Progenitor cell of endocrine pancreas (in vitro differentiated cells): ENCODE measurements at regions not wholly inside any gene's neighbourhood (a gene's known extent, or its start where the extent isn't known, plus 50 kb on each side); places are given as distances from the start of the nearest gene placed in this dataset.
"Not testable (repeated sequence)": the region's sequence is repeated elsewhere in the genome, so short reads cannot be mapped to it uniquely, and the experiment has no call there.

ENCODE experiments used
- DNase-seq: peaks from one replicate; pipeline ENCODE4 v3.0.0; 2021; ENCODE audit warnings: low spot score; ENCODE audit not compliant: unreplicated experiment
- H3K27ac Mint-ChIP-seq: 2 replicates; pipeline ENCODE4 v1.8.0; 2021; ENCODE audit warnings: mild to moderate bottlenecking, moderate library complexity, mixed read lengths
- H3K27me3 Mint-ChIP-seq: 2 replicates; pipeline ENCODE4 v1.8.0; 2021; ENCODE audit warnings: mixed read lengths
- H3K36me3 Mint-ChIP-seq: 2 replicates; pipeline ENCODE4 v1.8.0; 2022; ENCODE audit warnings: mixed read lengths; ENCODE audit not compliant: insufficient read depth
- H3K4me1 Mint-ChIP-seq: 2 replicates; pipeline ENCODE4 v1.8.0; 2021; ENCODE audit warnings: low read depth, mixed read lengths
- H3K4me3 Mint-ChIP-seq: 2 replicates; pipeline ENCODE4 v1.8.0; 2021; ENCODE audit warnings: low read depth, mild to moderate bottlenecking, moderate library complexity, mixed read lengths
- H3K9me3 Mint-ChIP-seq: 2 replicates; pipeline ENCODE4 v1.8.0; 2021; ENCODE audit warnings: low read depth, mixed read lengths
- CTCF ChIP-seq: fragments of 200-600 bp; sonication (generic); IDR thresholded peaks from one replicate; pipeline ENCODE4 v1.5.0; 2021; ENCODE audit warnings: antibody characterized with exemption, mild to moderate bottlenecking; ENCODE audit not compliant: unreplicated experiment

GRCh38 chr12:9543341-9543740 is 64.4 kb downstream of the KLRB1 start:
- H3K4me3 Mint-ChIP-seq, H3K27me3 Mint-ChIP-seq, H3K9me3 Mint-ChIP-seq, DNase-seq, H3K27ac Mint-ChIP-seq, H3K36me3 Mint-ChIP-seq, H3K4me1 Mint-ChIP-seq: not testable (repeated sequence)

GRCh38 chr12:9542827-9543226 is 64.9 kb downstream of the KLRB1 start:
- DNase-seq, H3K27me3 Mint-ChIP-seq, H3K27ac Mint-ChIP-seq, H3K9me3 Mint-ChIP-seq, H3K36me3 Mint-ChIP-seq, H3K4me1 Mint-ChIP-seq, H3K4me3 Mint-ChIP-seq: not testable (repeated sequence)

GRCh38 chr12:9515925-9516324 is 91.8 kb downstream of the KLRB1 start:
- not testable (repeated sequence) for H3K9me3 Mint-ChIP-seq, H3K27ac Mint-ChIP-seq, H3K4me3 Mint-ChIP-seq, H3K36me3 Mint-ChIP-seq, DNase-seq, H3K4me1 Mint-ChIP-seq, H3K27me3 Mint-ChIP-seq

GRCh38 chr12:9512695-9513094 is 95.0 kb downstream of the KLRB1 start:
- not testable (repeated sequence) for H3K4me1 Mint-ChIP-seq, H3K4me3 Mint-ChIP-seq, H3K9me3 Mint-ChIP-seq, H3K27ac Mint-ChIP-seq, DNase-seq, H3K27me3 Mint-ChIP-seq, H3K36me3 Mint-ChIP-seq

GRCh38 chr12:9510392-9511011 is 97.2 kb downstream of the KLRB1 start:
- H3K9me3 Mint-ChIP-seq, H3K36me3 Mint-ChIP-seq, DNase-seq, H3K4me3 Mint-ChIP-seq, H3K4me1 Mint-ChIP-seq, H3K27me3 Mint-ChIP-seq, H3K27ac Mint-ChIP-seq: not testable (repeated sequence)

- no peak for TF ChIP-seq CTCF
- Mint-ChIP-seq H3K9me3 (no peaks in the 10 kb centered on the region), H3K4me1 (peaks cover 3% of the 10 kb centered on the region), H3K27me3 (no peaks in the 10 kb centered on the region), H3K27ac (no peak overlapping the region), H3K36me3 (no peaks in the 10 kb centered on the region), H3K4me3 (no peak overlapping the region)
- no peak for DNase-seq
Observed at GRCh38 chr12:9509464-9510161, 98.1 kb downstream of the KLRB1 start.

GRCh38 chr12:9506746-9507145 is 101.0 kb downstream of the KLRB1 start:
- no peak overlapping the region for H3K27ac Mint-ChIP-seq
- H3K4me3 Mint-ChIP-seq, result no peak overlapping the region
- no peaks in the 10 kb centered on the region for H3K36me3 Mint-ChIP-seq
- DNase-seq, result no peak
- no peaks in the 10 kb centered on the region for H3K9me3 Mint-ChIP-seq
- peaks cover 3% of the 10 kb centered on the region for H3K4me1 Mint-ChIP-seq
- no peak for TF ChIP-seq CTCF
- no peaks in the 10 kb centered on the region for H3K27me3 Mint-ChIP-seq

GRCh38 chr12:9503384-9503783 is 104.3 kb downstream of the KLRB1 start:
- H3K27me3 Mint-ChIP-seq, DNase-seq, H3K9me3 Mint-ChIP-seq, H3K36me3 Mint-ChIP-seq, H3K4me3 Mint-ChIP-seq, H3K4me1 Mint-ChIP-seq, H3K27ac Mint-ChIP-seq: not testable (repeated sequence)

- H3K9me3 Mint-ChIP-seq, H3K36me3 Mint-ChIP-seq, DNase-seq: not testable (repeated sequence)
Observed at GRCh38 chr12:9502845-9503244, 104.9 kb downstream of the KLRB1 start.

GRCh38 chr12:9493325-9493724 is 114.4 kb downstream of the KLRB1 start:
- H3K36me3 Mint-ChIP-seq, H3K4me3 Mint-ChIP-seq, H3K9me3 Mint-ChIP-seq, DNase-seq, H3K4me1 Mint-ChIP-seq, H3K27ac Mint-ChIP-seq, H3K27me3 Mint-ChIP-seq: not testable (repeated sequence)

More at GRCh38 chr12:9502845-9503244, 104.9 kb downstream of the KLRB1 start:
- not testable (repeated sequence) for H3K4me3 Mint-ChIP-seq, H3K27ac Mint-ChIP-seq, H3K4me1 Mint-ChIP-seq, H3K27me3 Mint-ChIP-seq

- not testable (repeated sequence) for H3K36me3 Mint-ChIP-seq, H3K4me1 Mint-ChIP-seq, H3K9me3 Mint-ChIP-seq, H3K27ac Mint-ChIP-seq, H3K4me3 Mint-ChIP-seq, DNase-seq, H3K27me3 Mint-ChIP-seq
Observed at GRCh38 chr12:9481289-9481688, 126.4 kb downstream of the KLRB1 start.
